ENCODE measurements at regions not wholly inside any gene's neighbourhood (a gene's known extent, or its start where the extent isn't known, plus 50 kb on each side); places are given as distances from the start of the nearest gene placed in this dataset.
"Not testable (repeated sequence)": the region's sequence is repeated elsewhere in the genome, so short reads cannot be mapped to it uniquely, and the experiment has no call there.

- H3K9me3 Mint-ChIP-seq: peaks cover 0 to 3% (median 0%) of the 10 kb centered on the region in 3 donors
- peaks cover 0 to 5% (median 0%) of the 10 kb centered on the region in 3 donors for H3K4me1 Mint-ChIP-seq
- H3K27ac Mint-ChIP-seq: no peak overlapping the region
- H3K27me3 Mint-ChIP-seq: peaks cover 12% of the 10 kb centered on the region
- H3K4me3 Mint-ChIP-seq: no peak overlapping the region
- H3K36me3 Mint-ChIP-seq: peaks cover 3% of the 10 kb centered on the region
Measured at GRCh38 chr10:94102436-94102835, 108.7 kb downstream of the PLCE1 start.

GRCh38 chr10:94103192-94103591, 109.5 kb downstream of the PLCE1 start:
- Mint-ChIP-seq H3K4me3 (no peak overlapping the region), H3K36me3 (no peaks in the 10 kb centered on the region), H3K27me3 (peaks cover 12% of the 10 kb centered on the region), H3K9me3 (peaks cover 0 to 3% (median 0%) of the 10 kb centered on the region in 3 donors), H3K27ac (no peak overlapping the region), H3K4me1 (peaks cover 0 to 3% (median 0%) of the 10 kb centered on the region in 3 donors)

DNA sequence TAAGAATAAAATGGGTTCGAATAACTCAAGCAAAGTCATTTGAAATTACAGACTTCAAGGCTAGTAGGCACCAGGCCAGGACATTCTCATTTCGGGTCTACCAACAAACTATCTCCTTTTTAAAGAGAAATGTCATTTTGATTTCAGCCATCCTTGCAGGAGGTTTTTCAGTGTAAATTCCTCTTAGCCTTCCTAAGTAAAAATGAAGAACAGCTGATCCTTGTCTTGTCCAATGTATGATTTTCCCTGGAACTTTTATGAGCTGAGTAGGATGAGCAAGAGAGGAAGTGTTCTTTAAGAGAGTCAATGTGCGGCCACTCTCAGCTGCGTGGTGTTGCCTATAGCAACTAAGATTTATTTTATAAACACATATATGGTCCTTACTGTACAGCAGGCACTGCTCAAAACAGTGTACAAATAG, 110.1 kb downstream of the PLCE1 start:
- Mint-ChIP-seq H3K36me3 (no peaks in the 10 kb centered on the region), H3K4me3 (no peak overlapping the region), H3K4me1 (peaks cover 0 to 3% (median 0%) of the 10 kb centered on the region in 3 donors), H3K27me3 (peaks cover 13% of the 10 kb centered on the region), H3K9me3 (peaks cover 0 to 4% (median 0%) of the 10 kb centered on the region in 3 donors), H3K27ac (no peak overlapping the region)

GRCh38 chr10:94104316-94105000, 110.7 kb downstream of the PLCE1 start:
- peaks cover 0 to 3% (median 0%) of the 10 kb centered on the region in 3 donors for H3K4me1 Mint-ChIP-seq
- H3K27me3 Mint-ChIP-seq: peaks cover 9% of the 10 kb centered on the region
- no peaks in the 10 kb centered on the region for H3K36me3 Mint-ChIP-seq
- H3K27ac Mint-ChIP-seq: peak overlapping the region in 1 of 3 donors; percentile 11
- peaks cover 0 to 4% (median 0%) of the 10 kb centered on the region in 3 donors for H3K9me3 Mint-ChIP-seq
- H3K4me3 Mint-ChIP-seq: no peak overlapping the region

GRCh38 chr10:94105226-94105625, 111.5 kb downstream of the PLCE1 start:
- no peaks in the 10 kb centered on the region for H3K36me3 Mint-ChIP-seq
- peaks cover 9% of the 10 kb centered on the region for H3K27me3 Mint-ChIP-seq
- H3K27ac Mint-ChIP-seq: no peak overlapping the region

DNA sequence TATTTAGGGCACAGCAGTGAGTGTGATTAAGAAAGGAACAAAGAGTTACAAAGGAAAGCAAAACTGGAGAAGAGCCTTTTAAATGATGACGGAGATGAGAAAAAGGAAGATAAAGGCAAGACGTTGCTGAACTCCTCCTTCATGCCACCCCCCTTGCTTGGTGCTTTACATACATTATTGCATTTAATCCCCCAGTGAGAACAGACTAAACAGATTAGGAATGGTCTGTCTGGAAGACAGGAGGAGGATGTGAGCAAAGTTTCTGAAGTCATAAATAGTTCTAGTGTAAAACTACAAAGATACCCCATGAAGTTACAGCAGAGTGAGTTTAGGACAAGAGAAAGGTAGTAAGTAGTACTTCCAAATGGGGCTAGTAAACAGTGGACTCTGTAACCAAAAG, 113.5 kb downstream of the PLCE1 start:
- Mint-ChIP-seq H3K9me3 (peaks cover 0 to 4% (median 0%) of the 10 kb centered on the region in 3 donors), H3K36me3 (no peaks in the 10 kb centered on the region), H3K4me1 (no peaks in the 10 kb centered on the region), H3K27me3 (peaks cover 4% of the 10 kb centered on the region), H3K27ac (no peak overlapping the region), H3K4me3 (no peak overlapping the region)

More at GRCh38 chr10:94105226-94105625, 111.5 kb downstream of the PLCE1 start:
- Mint-ChIP-seq H3K4me1 (peaks cover 0 to 3% (median 0%) of the 10 kb centered on the region in 3 donors), H3K9me3 (peaks cover 0 to 4% (median 0%) of the 10 kb centered on the region in 3 donors), H3K4me3 (no peak overlapping the region)

- no peaks in the 10 kb centered on the region for H3K36me3 Mint-ChIP-seq
- H3K27me3 Mint-ChIP-seq: peaks cover 4% of the 10 kb centered on the region
- peaks cover 0 to 4% (median 0%) of the 10 kb centered on the region in 3 donors for H3K9me3 Mint-ChIP-seq
- no peak overlapping the region for H3K27ac Mint-ChIP-seq
- no peak overlapping the region for H3K4me3 Mint-ChIP-seq
- H3K4me1 Mint-ChIP-seq: no peaks in the 10 kb centered on the region
Measured at GRCh38 chr10:94108200-94108599, 114.5 kb downstream of the PLCE1 start.

- no peak overlapping the region for H3K27ac Mint-ChIP-seq
- H3K36me3 Mint-ChIP-seq: no peaks in the 10 kb centered on the region
- H3K9me3 Mint-ChIP-seq: peaks cover 0 to 3% (median 1%) of the 10 kb centered on the region in 3 donors
- H3K4me1 Mint-ChIP-seq: no peaks in the 10 kb centered on the region
- no peak overlapping the region for H3K4me3 Mint-ChIP-seq
- H3K27me3 Mint-ChIP-seq: peaks cover 6% of the 10 kb centered on the region
Measured at GRCh38 chr10:94111367-94111766, 117.6 kb downstream of the PLCE1 start.

GRCh38 chr10:94112321-94112720, 118.6 kb downstream of the PLCE1 start:
- Mint-ChIP-seq H3K27me3 (peaks cover 10% of the 10 kb centered on the region), H3K36me3 (no peaks in the 10 kb centered on the region), H3K27ac (no peak overlapping the region), H3K4me1 (no peaks in the 10 kb centered on the region), H3K4me3 (no peak overlapping the region), H3K9me3 (peaks cover 0 to 3% (median 1%) of the 10 kb centered on the region in 3 donors)

DNA sequence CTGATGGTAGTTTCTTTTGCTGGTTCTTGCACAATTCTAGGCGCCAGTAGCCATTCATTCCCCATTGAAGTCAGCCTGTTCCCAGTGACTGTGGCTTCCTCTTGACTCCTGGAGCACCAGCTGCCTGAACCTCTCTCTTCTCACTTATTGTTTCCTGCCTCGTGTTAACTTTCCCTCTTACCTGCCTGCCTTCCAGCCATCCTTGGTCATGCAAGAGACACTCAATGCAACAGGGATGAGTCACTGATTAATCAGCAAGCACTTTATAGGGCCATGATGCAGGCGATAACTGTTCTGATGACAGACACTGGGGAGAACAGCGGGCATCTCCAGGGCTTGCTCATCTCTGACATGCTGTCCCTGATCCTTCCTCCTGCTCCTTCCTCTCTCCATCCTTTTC, 122.0 kb downstream of the PLCE1 start:
- Mint-ChIP-seq H3K27me3 (peaks cover 7% of the 10 kb centered on the region), H3K27ac (no peak overlapping the region), H3K4me3 (no peak overlapping the region), H3K9me3 (peaks cover 2 to 7% (median 3%) of the 10 kb centered on the region in 3 donors), H3K4me1 (no peaks in the 10 kb centered on the region), H3K36me3 (peaks cover 2% of the 10 kb centered on the region)

GRCh38 chr10:94116848-94117247, 123.1 kb downstream of the PLCE1 start:
- peaks cover 7% of the 10 kb centered on the region for H3K27me3 Mint-ChIP-seq
- peaks cover 2 to 7% (median 3%) of the 10 kb centered on the region in 3 donors for H3K9me3 Mint-ChIP-seq
- no peak overlapping the region for H3K4me3 Mint-ChIP-seq
- H3K27ac Mint-ChIP-seq: no peak overlapping the region
- peaks cover 2% of the 10 kb centered on the region for H3K36me3 Mint-ChIP-seq
- no peaks in the 10 kb centered on the region for H3K4me1 Mint-ChIP-seq

GRCh38 chr10:94122211-94122610, 128.5 kb downstream of the PLCE1 start:
- H3K4me1 Mint-ChIP-seq: no peaks in the 10 kb centered on the region
- peaks cover 2% of the 10 kb centered on the region for H3K36me3 Mint-ChIP-seq
- peaks cover 2 to 4% (median 3%) of the 10 kb centered on the region in 3 donors for H3K9me3 Mint-ChIP-seq
- H3K27ac Mint-ChIP-seq: no peak overlapping the region
- no peak overlapping the region for H3K4me3 Mint-ChIP-seq
- peaks cover 2% of the 10 kb centered on the region for H3K27me3 Mint-ChIP-seq

DNA sequence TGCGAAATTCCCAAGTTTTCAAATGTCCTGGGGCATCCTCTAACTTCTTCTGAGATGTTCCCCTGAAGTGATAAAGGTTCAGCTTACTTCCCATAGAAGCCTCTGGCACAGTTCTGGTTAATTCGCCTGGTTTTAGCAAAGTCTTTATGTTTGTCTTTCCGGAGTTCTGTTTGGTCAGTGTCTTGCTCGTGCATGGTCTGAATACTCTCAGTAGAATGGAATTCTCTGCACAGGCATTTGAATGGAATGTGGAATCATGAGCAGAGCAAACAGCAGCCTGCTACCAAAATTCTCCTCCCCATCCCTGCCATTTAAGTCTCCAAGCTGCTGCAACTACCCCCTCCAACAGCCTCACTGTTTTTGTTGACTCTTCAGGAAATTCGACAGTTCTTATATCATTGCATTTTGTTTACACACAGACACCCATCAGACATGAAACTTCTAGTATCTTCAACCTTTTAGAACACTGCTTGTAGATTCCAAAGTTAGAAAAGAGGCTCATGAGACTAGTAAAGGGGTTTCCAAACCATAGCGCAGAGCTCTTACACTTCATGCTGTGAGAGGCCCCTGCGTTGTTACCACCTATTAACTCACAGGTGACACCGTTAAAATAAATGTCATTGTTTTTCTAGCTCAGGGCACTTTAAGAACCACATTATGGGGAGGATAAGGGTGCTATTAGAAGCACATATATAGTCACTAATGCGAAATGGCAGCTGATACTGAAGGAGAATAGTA, 129.7 kb downstream of the PLCE1 start:
- H3K36me3 Mint-ChIP-seq: peaks cover 2% of the 10 kb centered on the region
- peaks cover 2 to 3% (median 2%) of the 10 kb centered on the region in 3 donors for H3K9me3 Mint-ChIP-seq
- H3K4me1 Mint-ChIP-seq: no peaks in the 10 kb centered on the region
- H3K4me3 Mint-ChIP-seq: no peak overlapping the region
- no peak overlapping the region for H3K27ac Mint-ChIP-seq
- no peaks in the 10 kb centered on the region for H3K27me3 Mint-ChIP-seq

- H3K27me3 Mint-ChIP-seq, H3K9me3 Mint-ChIP-seq, H3K4me1 Mint-ChIP-seq, H3K36me3 Mint-ChIP-seq, H3K4me3 Mint-ChIP-seq, H3K27ac Mint-ChIP-seq: not testable (repeated sequence)
Measured at GRCh38 chr10:94124147-94124546, 130.4 kb downstream of the PLCE1 start.

DNA sequence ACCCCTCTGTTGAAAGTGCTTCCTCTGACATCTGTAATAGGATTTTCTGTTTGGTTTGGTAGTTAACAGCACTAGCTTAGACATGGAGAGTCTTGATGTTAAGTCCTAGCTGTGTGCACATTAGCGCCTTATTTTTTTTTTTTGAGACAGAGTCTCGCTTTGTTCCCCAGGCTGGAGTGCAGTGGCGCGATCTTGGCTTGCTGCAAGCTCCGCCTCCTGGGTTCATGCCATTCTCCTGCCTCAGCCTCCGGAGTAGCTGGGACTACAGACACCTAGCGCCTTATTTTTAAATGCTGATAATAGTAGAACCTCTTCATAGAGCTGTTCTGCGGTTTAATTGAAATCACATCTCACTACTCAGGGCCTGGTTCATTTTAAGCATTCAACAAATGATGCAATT, 131.5 kb downstream of the PLCE1 start:
- H3K27ac Mint-ChIP-seq, H3K36me3 Mint-ChIP-seq, H3K27me3 Mint-ChIP-seq, H3K4me1 Mint-ChIP-seq, H3K4me3 Mint-ChIP-seq, H3K9me3 Mint-ChIP-seq: not testable (repeated sequence)

Measured in IgD-negative memory B cell (primary cell).